ENCODE measurements at regions not wholly inside any gene's neighbourhood (a gene's known extent, or its start where the extent isn't known, plus 50 kb on each side); places are given as distances from the start of the nearest gene placed in this dataset.

GRCh38 chr13:80399340-80400163, 58.6 kb upstream of the SPRY2 start:
- Histone ChIP-seq H3K9me3 (no peaks in the 10 kb centered on the region), H3K36me3 (ENCODE audit: insufficient read depth in 1 of 2, low read depth in 1 of 2) (no peaks in the 10 kb centered on the region), H3K27me3 (ENCODE audit: insufficient read depth in 3 of 3, low read length in 2 of 3) (no peaks in the 10 kb centered on the region), H3K4me3 (no peak overlapping the region), H3K4me1 (no peaks in the 10 kb centered on the region), H3K27ac (no peak overlapping the region)
- 74 to 78% (median 76%) methylated on average over 13 of the region's 13 CpGs for WGBS, 3 donors
- no peak for DNase-seq
- intact Hi-C loops (cut with DNase I): no loop called here
- TF ChIP-seq CTCF (IDR thresholded peaks at IDR 0.05): no peak
- ATAC-seq: no peak
